Limb (tissue), 2 donors: ENCODE measurements at regions not wholly inside any gene's neighbourhood (a gene's known extent, or its start where the extent isn't known, plus 50 kb on each side); places are given as distances from the start of the nearest gene placed in this dataset.

ENCODE experiments used
- DNase-seq, 2 donors: peaks; one replicate each; pipeline ENCODE4 v3.0.0-alpha.2; 2016; ENCODE audit errors: extremely low spot score in 2 of 2

DNA sequence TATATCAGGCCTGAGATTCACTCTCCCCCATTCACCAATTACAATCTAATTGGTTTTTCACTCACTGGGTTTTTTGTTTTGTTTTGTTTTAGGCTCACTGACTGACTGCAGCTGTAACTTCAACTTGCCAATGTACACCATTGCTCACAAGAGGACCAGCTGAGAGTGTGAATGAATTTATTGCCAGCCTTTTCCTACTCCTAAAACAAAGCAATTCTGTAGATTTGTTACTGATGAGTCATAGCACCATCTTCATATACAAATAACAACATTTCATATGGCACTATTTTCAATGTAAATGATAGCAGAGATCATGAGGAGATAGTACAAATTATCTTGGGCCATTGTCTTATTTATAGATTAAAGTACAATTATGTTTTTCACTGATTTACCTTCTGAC lies 76.0 kb upstream of the DPYD start:
- no peak for DNase-seq

DNA sequence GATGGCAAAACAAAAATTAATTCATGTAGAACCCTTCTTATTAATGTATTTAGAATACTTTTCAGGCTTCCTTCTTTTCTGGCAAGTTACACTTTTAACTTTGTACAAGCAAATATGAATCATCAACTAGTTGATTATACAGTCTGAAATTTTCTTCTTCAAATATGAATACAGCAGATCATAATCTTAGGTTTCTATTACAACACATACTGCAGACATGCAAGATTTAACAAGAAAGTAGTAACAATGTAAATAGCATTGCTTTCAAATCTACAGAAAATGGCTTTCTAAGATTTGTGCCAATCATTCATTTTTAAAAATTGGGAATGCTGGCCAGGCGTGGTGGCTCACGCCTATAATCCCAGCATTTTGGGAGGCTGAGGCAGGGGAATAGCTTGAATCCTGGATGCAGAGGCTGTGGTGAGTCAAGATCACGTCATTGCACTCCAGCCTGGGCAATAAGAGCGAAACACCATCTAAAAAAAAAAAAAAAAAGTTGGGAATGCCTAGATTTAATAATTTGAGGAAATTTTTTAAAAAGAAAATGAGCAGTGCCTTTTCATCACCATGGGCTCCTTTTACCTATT lies 68.4 kb upstream of the DPYD start:
- no peak for DNase-seq

DNA sequence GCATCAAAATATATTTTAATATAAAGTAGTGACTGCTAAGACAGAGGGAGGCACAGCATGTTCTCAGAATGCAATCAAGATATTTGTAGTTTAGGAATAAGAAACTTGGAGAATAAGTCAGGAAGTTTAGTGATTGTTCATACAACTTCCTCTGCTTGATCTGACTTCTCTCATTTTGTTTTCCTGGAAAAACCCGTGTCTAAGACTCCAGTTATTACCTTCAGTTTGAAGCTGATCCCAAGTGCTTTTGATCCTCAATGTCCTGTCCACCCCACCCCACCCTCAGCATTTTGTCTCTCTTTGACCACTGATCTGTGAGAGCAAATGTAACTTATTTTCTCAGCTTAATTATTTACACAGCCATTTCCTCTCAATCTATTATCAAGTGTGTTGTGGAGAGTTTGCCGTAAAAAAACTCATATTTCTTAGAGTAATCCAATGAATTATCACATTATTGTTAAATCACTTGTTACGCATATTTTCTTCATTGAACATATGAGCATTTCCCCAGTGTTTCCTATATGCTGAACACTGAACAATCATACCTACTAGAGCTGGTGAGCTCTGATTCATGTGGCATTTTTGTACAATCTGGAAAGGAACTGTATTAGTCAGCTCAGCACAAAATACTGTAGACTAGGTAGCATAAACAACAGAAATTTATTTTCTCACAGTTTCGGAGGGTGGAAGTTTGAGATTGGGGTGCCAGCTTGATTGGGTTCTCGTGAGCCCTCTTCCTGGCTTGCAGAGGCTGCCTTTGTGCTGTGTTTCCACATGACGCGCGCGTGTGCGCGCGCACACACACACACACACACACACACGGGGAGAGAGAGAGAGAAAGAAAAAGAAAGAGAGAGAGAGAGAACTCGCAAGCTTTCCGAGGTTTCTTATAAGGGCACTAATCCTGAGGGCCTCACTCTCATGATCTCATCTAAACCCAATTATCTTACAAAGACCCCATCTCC lies 65.5 kb upstream of the DPYD start:
- DNase-seq = no peak

DNA sequence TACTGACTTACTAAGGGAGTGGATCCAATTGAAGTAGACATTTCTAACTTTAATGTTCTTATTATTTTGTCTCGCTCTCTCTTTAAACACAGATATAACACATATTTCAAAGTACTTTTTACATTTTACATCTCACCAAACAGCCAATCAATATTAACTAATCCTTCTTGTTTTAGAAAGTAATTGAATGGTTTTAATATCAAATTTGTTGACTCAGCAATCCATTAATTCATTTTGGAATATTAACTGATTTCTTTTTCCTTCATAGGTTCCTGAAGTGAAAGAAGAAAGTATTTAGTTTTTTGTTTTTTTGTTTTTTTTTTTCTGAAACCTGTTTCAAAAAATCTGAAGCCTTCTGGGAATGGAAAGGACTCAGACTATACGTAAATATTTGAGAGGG lies 62.3 kb upstream of the DPYD start:
- DNase-seq = no peak

DNA sequence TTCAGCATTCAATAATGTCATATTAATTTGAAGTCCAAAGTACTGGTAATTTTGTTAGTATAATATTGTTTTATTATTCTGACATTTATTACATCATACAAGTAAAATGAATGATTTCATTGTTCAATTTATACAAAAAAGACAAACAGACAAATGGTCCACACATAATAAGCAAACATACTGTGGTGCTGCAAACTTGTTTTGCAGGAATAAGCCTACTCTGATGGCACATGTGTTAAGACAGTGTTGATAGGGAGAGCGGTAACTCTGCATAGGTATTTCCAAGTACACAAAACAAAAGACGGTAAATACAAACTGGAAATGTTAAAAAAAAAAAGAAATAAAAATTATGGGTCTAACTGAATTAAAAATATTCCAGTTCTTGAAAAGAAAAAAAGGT lies 59.7 kb upstream of the DPYD start:
- DNase-seq = no peak

DNA sequence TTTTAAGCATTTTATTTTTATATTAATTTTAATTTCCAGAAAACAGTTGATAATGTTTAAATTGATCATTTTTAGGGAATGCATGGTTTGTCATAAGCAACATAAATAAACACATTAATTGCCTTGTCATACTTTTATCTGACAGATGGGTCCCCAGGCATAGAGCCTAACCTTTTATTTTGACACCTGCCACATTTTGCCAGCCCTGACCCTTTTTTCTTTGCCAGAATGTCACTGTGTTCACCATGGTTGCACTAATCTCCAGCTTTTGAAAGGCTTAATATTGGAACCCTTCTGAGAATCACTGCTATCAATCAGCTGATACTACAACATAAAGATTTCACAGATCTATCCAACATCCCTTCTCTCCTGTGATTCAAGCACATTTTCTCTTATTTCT lies 56.0 kb upstream of the DPYD start:
- DNase-seq = no peak
